ENCODE measurements at regions not wholly inside any gene's neighbourhood (a gene's known extent, or its start where the extent isn't known, plus 50 kb on each side); places are given as distances from the start of the nearest gene placed in this dataset.

GRCh38 chr1:244998717-244999346 lies 134.5 kb upstream of the HNRNPU start:
- TF ChIP-seq RAD21 (IDR thresholded peaks at IDR 0.05; ENCODE audit: insufficient read depth, low read depth, low read length), result no peak
- TF ChIP-seq CTCF (IDR thresholded peaks at IDR 0.05 in 2 of 3, conservative IDR thresholded peaks at IDR 0.05 in 1 of 3; ENCODE audit: control insufficient read depth in 2 of 3, extremely low read depth in 1 of 3, insufficient read depth in 1 of 3, low read depth in 3 of 3, low read length in 3 of 3), result no peak
- no peak for TF ChIP-seq RB1 (IDR thresholded peaks at IDR 0.05; ENCODE audit: borderline replicate concordance)
- no peak for TF ChIP-seq POLR2AphosphoS5 (IDR thresholded peaks at IDR 0.05; ENCODE audit: low read length)
- no peak for TF ChIP-seq ESRRA (IDR thresholded peaks at IDR 0.05; ENCODE audit: low read length)
- no peak for TF ChIP-seq E2F4 (IDR thresholded peaks at IDR 0.05; ENCODE audit: low read depth, low read length)
